Spleen (tissue), 11 donors: ENCODE measurements at regions not wholly inside any gene's neighbourhood (a gene's known extent, or its start where the extent isn't known, plus 50 kb on each side); places are given as distances from the start of the nearest gene placed in this dataset.

Experiments
- DNase-seq: peaks from one replicate; pipeline ENCODE4 v3.0.0-alpha.2; 2020
- H3K27ac ChIP-seq, 8 donors: fragments of 200-600 bp; sonication (generic) in 7 of 8; 1 replicate in 4 of 8; 2 replicates in 4 of 8; pipeline versions ENCODE4 v1.5.0 to v1.8.0; 2016 to 2021; ENCODE audit warnings: inconsistent platforms in 4 of 8, mild to moderate bottlenecking in 4 of 8, moderate library complexity in 1 of 8
- H3K27me3 ChIP-seq, 7 donors: fragments of 200-600 bp; sonication (generic) in 6 of 7; replicated peaks in 1 of 7; 1 replicate in 4 of 7; 2 replicates in 3 of 7; pipeline versions ENCODE4 v1.5.0 to v1.8.0; 2016 to 2021; ENCODE audit warnings: inconsistent platforms in 3 of 7, mild to moderate bottlenecking in 1 of 7
- H3K36me3 ChIP-seq, 6 donors: fragments of 200-600 bp; sonication (generic) in 5 of 6; 1 replicate in 4 of 6; 2 replicates in 2 of 6; pipeline versions ENCODE4 v1.5.0 to v1.8.0; 2016 to 2021; ENCODE audit warnings: inconsistent platforms in 2 of 6
- H3K4me1 ChIP-seq, 6 donors: fragments of 200-600 bp; sonication (generic) in 5 of 6; 1 replicate in 3 of 6; 2 replicates in 3 of 6; pipeline versions ENCODE4 v1.5.0 to v1.8.0; 2016 to 2021; ENCODE audit warnings: inconsistent platforms in 3 of 6
- H3K4me3 ChIP-seq, 8 donors: fragments of 200-600 bp; sonication (generic) in 7 of 8; 1 replicate in 4 of 8; 2 replicates in 4 of 8; pipeline versions ENCODE4 v1.5.0 to v1.8.0; 2016 to 2021; ENCODE audit warnings: inconsistent platforms in 4 of 8, mild to moderate bottlenecking in 4 of 8, moderate library complexity in 2 of 8
- H3K9me3 ChIP-seq, 8 donors: fragments of 200-600 bp; sonication (generic) in 7 of 8; 1 replicate in 4 of 8; 2 replicates in 4 of 8; pipeline versions ENCODE4 v1.5.0 to v1.8.0; 2016 to 2021; ENCODE audit warnings: inconsistent platforms in 4 of 8
- CTCF ChIP-seq, 11 experiments: fragments of 200-600 bp in 7 of 11; fragments of 450-650 bp in 4 of 11; sonication (generic) in 4 of 11; IDR thresholded peaks in 8 of 11; conservative IDR thresholded peaks in 3 of 11; 1 replicate in 7 of 11; 2 replicates in 4 of 11; pipeline versions ENCODE4 v1.4.0 to v1.8.0; 2016 to 2021; ENCODE audit warnings: antibody characterized with exemption in 11 of 11, inconsistent platforms in 4 of 11, mild to moderate bottlenecking in 1 of 11
- POLR2A ChIP-seq, 3 donors: fragments of 450-650 bp; IDR thresholded peaks; one replicate each; pipeline ENCODE4 v1.5.1; 2017; ENCODE audit warnings: antibody characterized with exemption in 3 of 3, mild to moderate bottlenecking in 1 of 3
- POLR2AphosphoS5 ChIP-seq, 3 donors: sonication (generic); formaldehyde crosslinking; IDR thresholded peaks; one replicate each; pipeline ENCODE4 v1.5.1; 2017; ENCODE audit warnings: antibody characterized with exemption in 3 of 3
- WGBS, 5 donors: extraction: QIAGEN DNeasy Blood & Tissue Kit in 3 of 5; methylation state at CpG; one replicate each; pipeline versions ENCODE4 v1.1.5 to v1.1.7; 2013 to 2018; 5-methylcytosine and 5-hydroxymethylcytosine counted together
- intact Hi-C: fragments of 100-400 bp; cut with DNase I; formaldehyde crosslinking; loops from one replicate; pipeline ENCODE4 v1.15.0; 2023; ENCODE audit warnings: low total_unique reads
- donor health status: healthy with polysubstance abuse.
- donor health status: DM: no; HTN: no; CAD: no; lungs with moderate emphysema.
- donor health status: DM: no; HTN: no; CAD: no.
- donor health status: Bipolar disorder and iron deficiency.
- donor health status: healthy.
- donor health status: DM: no; HTN: no; CAD: no.
- donor health status: DM: yes; HTN: yes; CAD: no.

- Histone ChIP-seq H3K36me3 (no peaks in the 10 kb centered on the region), H3K27ac (no peak overlapping the region), H3K9me3 (no peaks in the 10 kb centered on the region), H3K4me1 (no peaks in the 10 kb centered on the region), H3K27me3 (no peaks in the 10 kb centered on the region), H3K4me3 (no peak overlapping the region)
- 63 to 70% (median 66%) methylated on average over 6 of the region's 6 CpGs for WGBS, 5 donors
- TF ChIP-seq CTCF (IDR thresholded peaks at IDR 0.05 in 8 of 11, conservative IDR thresholded peaks at IDR 0.05 in 3 of 11) = no peak
- TF ChIP-seq POLR2AphosphoS5 (IDR thresholded peaks at IDR 0.05) = no peak
- no peak for DNase-seq
- intact Hi-C loops = no loop called here
Observed at GRCh38 chr9:73916016-73916673, 581.0 kb upstream of the RORB start.

GRCh38 chr9:73919712-73920111 is 577.4 kb upstream of the RORB start:
- Histone ChIP-seq H3K4me1 (no peaks in the 10 kb centered on the region), H3K36me3 (no peaks in the 10 kb centered on the region), H3K9me3 (no peaks in the 10 kb centered on the region), H3K4me3 (no peak overlapping the region), H3K27me3 (no peaks in the 10 kb centered on the region), H3K27ac (no peak overlapping the region)
- TF ChIP-seq CTCF (IDR thresholded peaks at IDR 0.05 in 8 of 11, conservative IDR thresholded peaks at IDR 0.05 in 3 of 11) (no peak), POLR2A (IDR thresholded peaks at IDR 0.05) (no peak), POLR2AphosphoS5 (IDR thresholded peaks at IDR 0.05) (no peak)
- 87 to 93% (median 89%) methylated on average over 3 of the region's 3 CpGs for WGBS, 5 donors
- intact Hi-C loops = no loop called here
- no peak for DNase-seq

GRCh38 chr9:73923796-73924195 is 573.3 kb upstream of the RORB start:
- H3K9me3 ChIP-seq = peaks cover 0 to 6% (median 0%) of the 10 kb centered on the region in 8 donors
- H3K27me3 ChIP-seq = no peaks in the 10 kb centered on the region
- no peak for DNase-seq
- H3K36me3 ChIP-seq = no peaks in the 10 kb centered on the region
- TF ChIP-seq POLR2A (IDR thresholded peaks at IDR 0.05) (no peak), POLR2AphosphoS5 (IDR thresholded peaks at IDR 0.05) (no peak), CTCF (IDR thresholded peaks at IDR 0.05 in 8 of 11, conservative IDR thresholded peaks at IDR 0.05 in 3 of 11) (no peak)
- no peak overlapping the region for H3K4me3 ChIP-seq
- H3K27ac ChIP-seq = no peak overlapping the region
- intact Hi-C loops = no loop called here
- WGBS, 5 donors = 80 to 86% (median 81%) methylated on average over 4 of the region's 4 CpGs
- H3K4me1 ChIP-seq = no peaks in the 10 kb centered on the region

- intact Hi-C loops = no loop called here
- TF ChIP-seq CTCF (IDR thresholded peaks at IDR 0.05 in 8 of 11, conservative IDR thresholded peaks at IDR 0.05 in 3 of 11) = no peak
- no peak for TF ChIP-seq POLR2AphosphoS5 (IDR thresholded peaks at IDR 0.05)
- TF ChIP-seq POLR2A (IDR thresholded peaks at IDR 0.05) = no peak
- H3K36me3 ChIP-seq = no peaks in the 10 kb centered on the region
- H3K4me3 ChIP-seq = no peak overlapping the region
- no peaks in the 10 kb centered on the region for H3K4me1 ChIP-seq
- H3K9me3 ChIP-seq = peaks cover 0 to 4% (median 0%) of the 10 kb centered on the region in 8 donors
- no peak overlapping the region for H3K27ac ChIP-seq
- no peaks in the 10 kb centered on the region for H3K27me3 ChIP-seq
- WGBS, 5 donors = 55 to 74% (median 64%) methylated on average over 4 of the region's 4 CpGs
- no peak for DNase-seq
Observed at GRCh38 chr9:73951147-73951546, 546.0 kb upstream of the RORB start.
